Epithelial cell of esophagus (primary cell): ENCODE measurements at regions not wholly inside any gene's neighbourhood (a gene's known extent, or its start where the extent isn't known, plus 50 kb on each side); places are given as distances from the start of the nearest gene placed in this dataset.

Experiments used
- DNase-seq: peaks from one replicate; pipeline ENCODE4 v3.0.0; 2010; ENCODE audit warnings: low read depth
- H3K4me3 ChIP-seq: 2 replicates; pipeline ENCODE4 v1.5.1; 2011; ENCODE audit warnings: mild to moderate bottlenecking, low read length, control low read depth
- TF ChIP-seq, protein P1 (sequence below): IDR thresholded peaks from 2 replicates; pipeline ENCODE4 v1.5.1; 2011; ENCODE audit warnings: low read depth, mild to moderate bottlenecking, low read length, control low read depth, inconsistent platforms; ENCODE audit not compliant: insufficient read depth; ENCODE audit errors: missing control alignments

DNA sequence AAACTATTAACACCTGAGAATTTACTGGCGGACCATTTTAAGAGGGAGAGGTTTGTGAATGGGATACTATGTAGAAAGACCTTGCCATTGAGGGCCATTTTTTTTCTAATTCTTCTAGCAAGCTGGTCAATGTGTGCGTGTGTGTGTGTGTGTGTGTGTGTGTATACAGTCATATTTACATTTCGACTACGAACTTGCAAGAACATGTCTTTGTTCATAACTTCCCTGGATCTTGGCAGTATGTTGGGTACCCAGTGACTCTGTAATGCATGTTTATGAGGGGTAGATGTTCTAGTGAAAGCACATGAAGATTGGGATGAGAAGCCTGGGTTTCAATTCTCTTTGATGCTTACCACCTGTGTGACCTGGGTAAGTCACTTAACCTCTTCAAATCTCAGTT, 133.6 kb downstream of the UBE2E3 start:
- TF ChIP-seq, protein P1, sequence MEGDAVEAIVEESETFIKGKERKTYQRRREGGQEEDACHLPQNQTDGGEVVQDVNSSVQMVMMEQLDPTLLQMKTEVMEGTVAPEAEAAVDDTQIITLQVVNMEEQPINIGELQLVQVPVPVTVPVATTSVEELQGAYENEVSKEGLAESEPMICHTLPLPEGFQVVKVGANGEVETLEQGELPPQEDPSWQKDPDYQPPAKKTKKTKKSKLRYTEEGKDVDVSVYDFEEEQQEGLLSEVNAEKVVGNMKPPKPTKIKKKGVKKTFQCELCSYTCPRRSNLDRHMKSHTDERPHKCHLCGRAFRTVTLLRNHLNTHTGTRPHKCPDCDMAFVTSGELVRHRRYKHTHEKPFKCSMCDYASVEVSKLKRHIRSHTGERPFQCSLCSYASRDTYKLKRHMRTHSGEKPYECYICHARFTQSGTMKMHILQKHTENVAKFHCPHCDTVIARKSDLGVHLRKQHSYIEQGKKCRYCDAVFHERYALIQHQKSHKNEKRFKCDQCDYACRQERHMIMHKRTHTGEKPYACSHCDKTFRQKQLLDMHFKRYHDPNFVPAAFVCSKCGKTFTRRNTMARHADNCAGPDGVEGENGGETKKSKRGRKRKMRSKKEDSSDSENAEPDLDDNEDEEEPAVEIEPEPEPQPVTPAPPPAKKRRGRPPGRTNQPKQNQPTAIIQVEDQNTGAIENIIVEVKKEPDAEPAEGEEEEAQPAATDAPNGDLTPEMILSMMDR = no peak
- no peak overlapping the region for H3K4me3 ChIP-seq
- peak; percentile 81 for DNase-seq

DNA sequence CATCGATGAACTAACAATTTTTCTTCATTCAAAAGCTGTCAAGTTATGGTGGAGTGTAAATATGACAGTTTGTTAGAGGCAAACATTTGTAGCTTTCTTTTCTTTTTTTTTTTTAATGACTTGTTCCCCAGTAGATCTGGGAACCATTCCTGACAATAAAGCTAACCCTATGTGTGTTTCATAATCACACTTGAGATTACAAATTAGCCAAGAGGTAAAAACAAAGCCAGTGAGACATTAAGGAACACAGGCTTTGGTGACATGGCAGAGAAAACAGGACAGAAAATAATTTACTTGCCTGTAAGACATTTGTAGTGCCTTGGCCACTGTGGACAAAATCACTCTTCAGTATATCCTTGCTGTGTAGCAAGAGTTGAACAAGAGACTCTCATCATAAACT, 135.9 kb downstream of the UBE2E3 start:
- TF ChIP-seq, protein P1 = no peak
- no peak overlapping the region for H3K4me3 ChIP-seq
- no peak for DNase-seq

DNA sequence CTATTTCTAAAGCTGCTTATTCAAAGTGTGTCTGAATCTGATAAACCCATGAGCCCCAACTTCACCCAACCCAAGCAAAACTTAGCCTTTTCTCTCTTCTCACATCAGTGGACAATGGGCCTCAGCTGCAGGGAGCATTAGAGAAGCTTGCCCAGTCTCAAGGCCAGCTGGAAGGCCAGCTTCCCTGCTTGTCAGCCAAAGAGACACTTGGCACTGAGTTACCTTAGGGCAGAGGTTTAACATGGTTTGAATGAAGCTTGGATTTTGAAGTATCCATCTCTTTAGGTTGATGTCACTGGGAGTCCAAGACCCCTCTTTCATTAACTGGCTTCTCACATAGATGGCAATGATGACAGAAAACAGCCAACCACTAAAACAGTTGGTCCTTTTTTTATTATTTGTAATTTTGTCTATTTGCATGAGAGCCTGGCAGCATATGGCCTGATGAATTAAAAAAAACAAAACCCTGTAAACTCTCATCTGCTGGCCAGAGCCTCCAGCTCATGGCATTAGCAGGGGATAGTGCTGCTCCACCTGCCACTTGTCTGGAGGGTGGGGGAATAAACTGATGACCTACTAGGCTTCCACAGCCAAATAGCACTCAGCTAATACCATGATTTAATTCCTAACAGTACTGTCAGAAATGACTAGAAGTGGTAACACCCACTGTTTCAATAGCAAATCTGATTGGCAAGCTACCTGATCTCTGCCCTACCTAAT, 137.0 kb downstream of the UBE2E3 start:
- H3K4me3 ChIP-seq = no peak overlapping the region
- TF ChIP-seq, protein P1 = no peak
- no peak for DNase-seq

DNA sequence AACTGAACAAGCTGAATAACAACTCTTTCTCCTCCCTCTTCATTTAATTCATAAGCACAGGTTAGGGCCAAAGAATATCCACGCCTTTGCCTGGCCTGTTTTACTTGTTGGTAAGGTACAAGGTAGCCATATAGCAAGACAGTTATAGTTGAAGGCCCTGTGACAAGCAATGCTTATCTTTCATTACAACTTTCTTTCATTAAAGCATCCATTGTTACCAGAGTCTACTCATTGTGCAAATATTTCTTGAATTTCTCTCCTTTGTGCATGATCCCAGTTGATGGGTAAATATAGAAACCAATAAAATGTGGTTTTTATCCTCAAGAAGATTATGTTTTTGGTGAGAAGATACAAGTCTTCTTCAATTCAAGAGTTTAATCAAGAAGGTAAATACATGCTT, 140.2 kb downstream of the UBE2E3 start:
- TF ChIP-seq, protein P1 = no peak
- peak; percentile 39 for DNase-seq
- H3K4me3 ChIP-seq = no peak overlapping the region

DNA sequence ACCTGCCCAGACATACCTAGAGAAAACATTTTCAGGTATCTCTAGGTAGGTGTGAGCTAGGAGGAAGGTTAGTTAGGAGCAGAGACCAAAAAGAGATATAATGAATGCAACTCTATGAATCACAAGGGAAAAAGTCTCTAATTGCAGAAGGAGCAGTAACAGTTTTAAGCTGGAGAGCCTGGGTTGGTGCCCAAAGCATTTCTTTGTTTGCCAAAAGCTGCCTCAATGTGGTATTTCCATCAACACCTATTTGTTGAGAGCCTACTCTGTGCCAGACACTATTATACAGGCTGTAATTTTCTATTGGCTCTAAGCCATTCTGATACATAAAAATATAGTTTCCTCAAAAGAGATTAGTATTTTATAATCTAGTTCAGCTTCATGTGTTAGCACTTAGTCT, 141.6 kb downstream of the UBE2E3 start:
- no peak overlapping the region for H3K4me3 ChIP-seq
- TF ChIP-seq, protein P1 = no peak
- no peak for DNase-seq

DNA sequence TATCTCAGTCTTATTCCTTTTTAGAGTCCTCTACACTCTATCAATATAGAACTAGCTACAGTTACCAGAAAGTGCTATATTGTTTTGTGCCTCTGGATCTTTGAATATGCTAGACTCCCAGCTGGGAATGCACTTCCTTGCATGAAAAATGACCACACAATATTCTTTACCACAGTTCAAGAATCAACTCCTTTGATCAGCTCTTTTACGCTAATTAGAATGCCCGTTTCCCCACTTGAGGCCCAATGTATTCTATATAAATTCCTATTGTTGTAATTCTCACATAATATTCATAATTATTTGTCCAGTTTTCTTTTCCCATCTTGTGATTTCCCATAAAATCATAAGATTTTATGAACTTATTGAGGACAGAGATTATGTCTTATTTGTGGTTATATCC, 142.2 kb downstream of the UBE2E3 start:
- DNase-seq = no peak
- TF ChIP-seq, protein P1 = no peak
- no peak overlapping the region for H3K4me3 ChIP-seq

DNA sequence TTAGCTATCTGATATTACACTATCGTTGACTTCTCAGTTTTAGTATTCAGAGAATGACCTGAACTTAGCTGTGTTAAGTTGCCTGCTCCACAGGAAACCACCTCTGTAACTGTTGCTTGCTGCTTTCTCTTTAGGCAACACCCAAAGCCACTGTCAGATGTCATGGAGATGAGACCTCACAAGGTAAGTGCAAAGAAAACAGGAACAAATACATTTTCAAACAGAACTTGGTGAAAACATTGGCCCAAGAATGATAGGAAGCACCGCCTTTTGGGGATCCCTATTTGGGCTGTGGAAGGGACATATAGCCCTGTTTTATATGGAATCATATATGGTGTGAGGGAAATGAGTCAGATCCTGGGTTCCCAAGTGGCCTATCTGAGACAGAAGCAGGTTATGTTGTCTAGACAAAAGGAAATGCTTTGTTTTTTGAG, 143.4 kb downstream of the UBE2E3 start:
- peak; percentile 22 for DNase-seq
- TF ChIP-seq, protein P1 = no peak
- H3K4me3 ChIP-seq = no peak overlapping the region
